Right ventricle myocardium inferior (tissue), 1 donor: ENCODE measurements at regions not wholly inside any gene's neighbourhood (a gene's known extent, or its start where the extent isn't known, plus 50 kb on each side); places are given as distances from the start of the nearest gene placed in this dataset.
"Not testable (repeated sequence)": the region's sequence is repeated elsewhere in the genome, so short reads cannot be mapped to it uniquely, and the experiment has no call there.

Experiments
- ATAC-seq: fragments of 200-7000 bp; cut with Tn5 transposase; one replicate; pipeline ENCODE4 v1.9.1; 2020; ENCODE audit warnings: mild to moderate bottlenecking, moderate library complexity
- DNase-seq: peaks from one replicate; pipeline ENCODE4 v3.0.0; 2021; ENCODE audit errors: missing footprints
- intact Hi-C: fragments of 100-400 bp; cut with DNase I; formaldehyde crosslinking; loops from one replicate; pipeline ENCODE4 v1.11.0; 2022
- donor health status: DM: no; HTN: yes; CAD: no; lungs with severe emphysema.

DNA sequence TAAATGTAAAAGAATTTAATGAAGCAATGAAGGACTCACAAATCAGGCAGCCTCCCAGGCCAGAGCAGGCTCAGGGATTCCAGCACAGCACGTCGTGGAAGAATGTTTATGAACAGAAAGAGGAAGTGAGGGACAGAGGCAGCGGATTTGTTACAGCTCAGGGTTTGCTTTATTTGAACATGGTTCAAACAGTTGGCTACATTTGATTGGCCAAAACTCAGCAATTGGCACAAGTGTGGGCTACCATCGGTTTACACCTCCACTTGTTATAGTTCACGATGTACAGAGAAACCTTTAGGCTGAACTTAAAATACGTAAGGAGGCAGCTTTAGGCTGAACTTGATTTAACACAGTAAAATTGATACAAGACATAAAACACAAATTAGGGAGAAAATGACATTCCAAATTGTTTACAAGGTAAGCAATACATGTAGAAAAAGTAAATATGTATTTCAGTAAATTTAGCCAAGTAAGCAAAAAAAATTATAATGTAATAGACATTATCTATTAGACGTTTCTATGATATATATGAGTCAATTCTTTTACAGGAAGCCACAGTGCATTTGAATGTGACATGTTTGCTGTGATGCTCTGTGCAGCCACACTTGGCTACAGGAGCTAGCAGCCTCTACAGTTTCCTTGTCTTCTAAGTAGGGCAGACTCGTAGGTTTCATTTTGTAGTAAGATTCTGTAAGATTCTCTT is 126.5 kb downstream of the ADSS2 start:
- ATAC-seq = no peak
- intact Hi-C loops = no loop called here
- DNase-seq = no peak

DNA sequence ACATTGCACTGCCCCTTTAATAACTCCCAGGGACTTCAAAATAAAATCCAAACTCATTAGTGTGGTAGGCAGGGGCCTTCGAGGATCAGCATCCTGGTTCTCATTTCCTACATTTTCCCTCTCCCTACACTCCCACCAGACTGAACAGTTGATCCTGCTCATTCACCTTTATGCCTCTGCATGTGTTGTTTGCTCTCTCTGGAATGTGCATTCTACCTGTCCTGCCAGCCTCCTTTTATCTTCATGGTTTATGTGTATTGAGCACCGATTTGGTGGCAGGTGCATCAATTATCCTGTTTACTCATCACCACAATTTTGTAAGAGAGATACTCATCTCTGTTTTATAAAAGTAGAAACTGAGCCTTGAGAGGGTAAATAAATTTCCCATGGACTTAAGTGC is 125.0 kb downstream of the ADSS2 start:
- intact Hi-C loops = no loop called here
- no peak for ATAC-seq
- no peak for DNase-seq

DNA sequence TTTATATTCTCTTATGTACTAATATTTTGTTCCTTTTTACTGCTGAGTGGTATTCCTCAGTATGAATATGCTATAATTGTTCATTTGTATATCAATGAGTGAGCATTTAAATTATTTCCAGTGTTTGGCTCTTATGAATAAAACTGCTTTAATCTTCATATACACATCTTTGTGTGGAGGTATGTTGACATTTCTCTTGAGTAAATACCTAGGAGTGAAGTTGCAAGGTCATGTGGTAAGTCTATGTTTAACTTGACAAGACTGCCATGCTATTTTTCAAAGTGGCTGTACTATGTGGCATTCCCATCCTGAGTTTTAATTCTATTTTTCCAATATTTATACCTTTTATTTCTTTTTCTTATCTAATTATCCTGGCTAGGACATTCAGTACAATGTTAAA is 124.2 kb downstream of the ADSS2 start:
- no peak for DNase-seq
- intact Hi-C loops = no loop called here
- ATAC-seq = no peak

DNA sequence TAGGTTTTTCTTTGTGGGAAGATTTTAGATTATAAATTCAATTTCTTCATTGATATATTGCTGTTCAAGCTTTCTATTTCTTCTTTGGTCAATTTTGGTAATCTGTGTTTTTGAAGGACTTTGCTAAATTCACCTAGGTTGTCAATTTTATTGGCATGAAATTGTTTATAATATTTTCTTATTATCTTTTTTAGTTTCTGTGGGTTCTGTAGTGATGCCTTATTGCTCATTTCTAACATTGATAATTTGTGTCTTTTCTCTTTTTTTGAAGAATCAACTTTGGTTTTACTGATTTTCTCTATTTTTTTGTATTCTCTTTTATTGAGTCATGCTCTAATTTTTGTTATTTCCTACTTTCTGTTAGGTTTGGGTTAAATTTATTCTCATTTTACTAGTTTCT is 123.2 kb downstream of the ADSS2 start:
- intact Hi-C loops = no loop called here
- no peak for ATAC-seq

DNA sequence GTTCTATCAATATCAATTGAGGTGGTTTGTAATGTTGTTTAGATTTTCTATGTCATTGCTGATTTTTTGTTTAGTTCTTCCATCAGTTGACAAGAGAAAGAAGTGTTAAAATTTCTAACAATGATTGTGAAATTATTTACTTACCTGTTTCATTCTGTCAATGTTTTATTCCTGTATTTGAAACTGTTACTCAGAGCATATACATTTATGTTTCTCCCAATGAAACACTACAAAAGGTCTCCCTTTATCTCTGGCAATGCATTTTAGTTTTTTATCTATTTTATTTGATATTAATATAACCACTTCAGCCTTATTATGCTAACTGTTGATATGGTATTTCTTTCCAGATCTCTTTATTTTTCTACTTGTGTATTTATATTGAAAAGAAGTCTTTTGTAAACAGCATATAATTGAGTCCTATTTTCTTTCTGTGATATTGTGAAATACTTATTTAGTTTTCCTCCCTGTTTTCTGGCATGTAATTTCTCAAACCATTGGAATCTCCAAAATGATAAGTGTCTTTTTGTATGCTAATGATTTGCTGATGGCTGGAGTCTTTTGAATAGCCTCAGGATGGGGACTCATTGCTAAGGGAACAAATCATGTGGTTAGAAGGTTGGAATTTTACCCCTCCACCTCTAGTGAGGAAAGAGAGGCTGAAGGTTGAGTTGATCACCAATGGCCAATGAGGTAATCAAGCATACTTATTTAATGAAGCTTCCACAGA is 122.0 kb downstream of the ADSS2 start:
- DNase-seq = no peak
- no peak for ATAC-seq
- intact Hi-C loops = no loop called here

More for the DNA sequence above, 123.2 kb downstream of the ADSS2 start:
- DNase-seq = no peak

DNA sequence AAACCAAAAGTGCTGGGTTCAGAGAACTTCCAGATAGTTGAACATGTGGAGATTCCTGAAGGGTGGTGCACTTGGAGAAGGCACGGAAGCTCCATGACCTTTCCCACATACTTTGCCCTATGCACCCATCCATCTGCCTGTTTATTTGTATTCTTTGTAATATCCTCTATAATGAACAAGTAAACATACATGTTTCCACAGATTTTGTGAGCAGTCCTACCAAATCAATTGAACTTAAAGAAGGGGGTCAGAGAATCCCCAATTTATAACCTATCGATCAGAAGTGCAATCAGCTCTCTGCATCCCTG is 121.4 kb downstream of the ADSS2 start:
- DNase-seq = no peak
- no peak for ATAC-seq
- intact Hi-C loops = no loop called here

DNA sequence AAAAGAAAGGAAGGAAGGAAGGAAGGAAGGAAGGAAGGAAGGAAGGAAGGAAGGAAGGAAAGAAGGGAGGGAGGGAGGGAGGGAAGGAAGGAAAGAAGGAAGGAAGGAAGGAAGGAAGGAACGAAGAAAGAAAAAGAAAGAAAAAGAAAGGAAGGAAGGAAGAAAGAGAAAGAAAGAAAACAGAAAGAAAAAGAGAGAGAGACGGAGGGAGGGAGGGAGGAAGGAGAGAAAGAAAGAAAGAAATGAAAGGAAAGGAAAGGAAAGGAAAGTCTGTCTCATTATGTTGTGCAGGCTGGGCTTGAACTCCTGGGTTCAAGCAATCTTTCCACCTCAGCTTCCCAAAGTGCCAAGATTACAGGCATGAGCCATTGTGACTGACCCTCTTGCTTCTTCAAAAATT is 118.9 kb downstream of the ADSS2 start:
- intact Hi-C loops, ATAC-seq, DNase-seq: not testable (repeated sequence)

DNA sequence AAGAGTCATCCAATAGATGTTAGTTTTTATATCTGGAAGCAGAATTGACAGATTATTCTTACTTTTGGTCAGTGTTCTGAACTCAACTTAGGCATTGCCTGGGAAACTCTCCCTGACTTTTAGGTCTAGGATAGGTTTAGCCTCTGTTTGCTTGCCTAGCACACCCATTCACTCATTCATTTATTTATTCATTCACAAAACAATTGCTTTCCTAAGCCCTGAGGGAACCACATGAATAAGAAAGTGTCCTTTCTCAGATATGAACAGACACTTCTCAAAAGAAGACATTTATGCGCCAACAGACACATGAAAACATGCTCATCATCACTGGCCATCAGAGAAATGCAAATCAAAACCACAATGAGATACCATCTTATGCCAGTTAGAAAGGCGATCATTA is 117.4 kb downstream of the ADSS2 start:
- intact Hi-C loops, DNase-seq, ATAC-seq: not testable (repeated sequence)

DNA sequence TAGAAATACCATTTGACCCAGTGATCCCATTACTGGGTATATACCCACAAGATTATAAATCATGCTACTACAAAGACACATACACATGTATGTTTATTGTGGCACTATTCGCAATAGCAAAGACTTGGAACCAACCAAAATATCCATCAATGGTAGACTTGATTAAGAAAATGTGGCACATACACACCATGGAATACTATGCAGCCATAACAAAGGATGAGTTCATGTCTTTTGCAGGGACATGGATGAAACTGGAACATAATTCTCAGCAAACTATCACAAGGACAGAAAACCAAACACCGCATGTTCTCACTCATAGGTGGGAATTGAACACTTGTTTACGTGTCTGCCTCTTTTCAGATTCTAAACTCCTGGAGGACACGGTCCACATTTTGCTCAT is 116.9 kb downstream of the ADSS2 start:
- intact Hi-C loops, ATAC-seq, DNase-seq: not testable (repeated sequence)

DNA sequence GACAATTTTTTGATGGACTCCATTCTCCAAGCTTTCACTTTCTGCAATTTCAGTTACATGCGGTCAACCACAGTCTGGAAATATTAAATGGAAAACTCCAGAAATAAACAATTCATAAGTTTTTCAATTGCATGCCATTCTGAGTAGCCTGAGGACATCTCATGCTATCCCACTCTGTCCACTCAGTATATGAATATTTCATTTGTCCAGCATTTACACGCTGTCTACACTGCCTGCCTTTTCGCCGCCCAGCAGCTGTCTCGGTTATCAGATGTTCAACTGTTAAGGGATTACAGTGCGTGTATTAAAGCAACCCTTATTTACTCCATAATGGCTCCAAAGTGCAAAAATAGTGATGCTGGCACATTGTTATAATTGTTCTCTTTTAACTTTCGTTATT is 116.3 kb downstream of the ADSS2 start:
- DNase-seq = no peak
- intact Hi-C loops = no loop called here
- ATAC-seq = no peak

DNA sequence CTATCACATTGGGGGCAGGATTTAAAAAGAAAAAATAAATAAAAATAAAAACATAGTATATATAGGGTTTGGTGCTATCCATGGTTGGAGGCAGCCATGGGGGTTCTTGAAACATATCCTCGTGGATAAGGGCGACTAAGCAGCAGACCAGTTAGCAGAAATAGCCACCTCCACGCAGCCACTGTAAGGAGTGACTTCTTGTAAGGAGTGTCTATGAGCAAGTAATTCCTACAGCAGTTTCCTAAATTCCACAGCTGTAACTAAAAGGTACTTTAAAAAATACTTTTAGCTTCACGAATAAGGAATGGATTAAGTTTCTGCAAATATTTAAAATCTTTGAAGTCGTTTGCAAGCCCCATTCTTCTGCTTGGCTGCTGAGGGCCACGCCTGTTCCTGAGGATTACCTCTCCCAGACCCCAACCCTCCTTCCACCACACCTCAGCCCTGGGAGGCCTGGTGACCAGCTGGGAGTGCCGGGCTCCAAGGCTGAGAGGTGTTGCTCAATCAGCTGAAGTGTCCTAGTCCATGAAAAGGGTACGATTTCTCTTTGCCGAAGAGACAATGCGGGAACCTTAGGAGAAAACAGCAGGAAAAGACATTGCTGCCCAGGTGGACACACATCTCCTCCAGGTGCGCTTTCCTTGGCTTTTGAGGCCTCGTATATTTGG is 115.3 kb downstream of the ADSS2 start:
- DNase-seq (no peak), ATAC-seq (no peak)
- intact Hi-C loops = no loop called here

DNA sequence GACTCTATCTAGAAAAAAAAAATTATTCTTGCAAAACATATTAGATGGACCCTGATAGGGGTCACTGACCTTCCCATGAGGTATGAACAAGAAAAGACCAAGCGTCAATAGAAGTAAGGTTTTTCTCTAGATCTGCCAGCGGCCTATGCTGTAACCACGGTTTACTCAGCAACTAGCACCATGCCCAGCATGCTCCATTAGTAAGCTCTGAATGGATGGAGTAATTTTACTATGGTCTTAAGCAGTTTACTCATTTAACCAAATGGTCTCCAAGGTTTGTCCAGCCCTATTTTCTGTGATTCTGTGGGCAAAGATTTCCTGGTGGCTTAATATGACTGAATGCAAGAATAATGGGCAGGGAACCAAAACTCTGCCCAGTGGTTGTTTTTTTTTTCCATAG is 113.9 kb downstream of the ADSS2 start:
- intact Hi-C loops = no loop called here
- ATAC-seq (no peak), DNase-seq (no peak)

DNA sequence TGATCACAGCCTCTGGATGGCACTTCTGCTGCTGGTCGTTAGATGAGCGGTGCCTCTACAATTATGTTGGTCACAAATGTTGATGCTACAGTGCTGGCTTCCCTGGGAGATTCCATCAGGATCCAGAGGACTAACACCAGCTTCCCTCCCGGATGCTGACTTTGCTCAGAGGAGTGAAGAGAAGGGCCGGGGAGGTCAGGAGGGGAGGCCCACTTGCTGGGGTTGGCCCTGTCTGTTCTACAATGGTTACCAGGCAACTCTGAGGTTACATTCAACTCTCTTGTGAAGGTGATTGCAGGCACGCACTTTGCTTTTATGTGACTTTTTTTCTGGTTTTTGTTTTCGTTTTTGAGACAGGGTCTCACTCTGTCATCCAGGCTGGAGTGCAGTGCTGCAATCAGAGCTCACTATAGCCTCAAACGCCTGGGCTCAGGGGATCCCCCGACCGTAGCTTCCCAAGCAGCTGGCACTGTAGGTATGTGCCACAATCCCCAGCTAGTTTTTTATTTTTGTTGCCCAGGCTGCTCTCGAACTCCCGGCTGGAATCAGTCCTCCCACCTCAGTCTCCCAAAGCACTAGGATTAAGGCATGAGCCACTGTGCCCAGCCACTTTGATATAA is 112.5 kb downstream of the ADSS2 start:
- ATAC-seq (no peak), DNase-seq (no peak)
- intact Hi-C loops = no loop called here

DNA sequence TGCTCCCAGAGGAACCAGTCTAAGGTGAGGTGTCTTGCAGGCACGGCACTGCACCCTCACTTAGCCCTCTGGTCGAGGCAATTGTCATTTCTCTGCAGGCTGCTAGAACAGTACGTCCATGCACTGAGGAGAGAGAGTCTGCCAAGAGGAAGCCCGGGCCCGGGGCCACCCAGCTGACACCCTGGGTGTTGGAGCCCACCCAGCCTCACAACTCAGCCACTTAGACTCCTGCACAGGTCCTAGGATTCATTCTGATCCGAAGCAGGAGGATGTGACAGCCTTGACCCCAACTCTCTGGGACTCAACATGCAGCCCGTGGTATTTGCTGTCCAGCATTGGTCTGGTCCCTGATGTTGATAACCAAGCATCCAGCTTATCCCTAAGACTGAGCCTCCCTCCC is 111.9 kb downstream of the ADSS2 start:
- no peak for ATAC-seq
- DNase-seq = no peak
- intact Hi-C loops = no loop called here

DNA sequence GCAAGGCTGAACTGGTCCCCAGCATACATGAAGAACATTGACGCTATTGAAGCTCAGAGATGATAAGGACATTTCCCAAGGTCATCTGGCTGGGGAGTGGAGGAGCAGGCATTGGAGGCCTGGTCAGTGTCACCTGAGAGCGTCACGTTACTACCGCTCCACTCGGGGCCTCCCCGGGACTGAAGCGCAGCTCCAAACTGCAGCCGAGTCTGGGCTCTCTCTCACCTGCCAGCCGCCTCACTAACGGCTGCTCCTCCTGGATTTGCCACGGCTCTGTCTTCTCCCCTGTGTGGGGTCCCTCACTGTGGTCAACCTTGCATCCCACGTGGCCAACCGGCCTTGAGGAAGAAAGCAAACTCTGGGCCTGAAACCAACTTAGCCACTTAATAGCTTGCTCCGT is 111.3 kb downstream of the ADSS2 start:
- ATAC-seq (no peak), DNase-seq (no peak)
- intact Hi-C loops = no loop called here

DNA sequence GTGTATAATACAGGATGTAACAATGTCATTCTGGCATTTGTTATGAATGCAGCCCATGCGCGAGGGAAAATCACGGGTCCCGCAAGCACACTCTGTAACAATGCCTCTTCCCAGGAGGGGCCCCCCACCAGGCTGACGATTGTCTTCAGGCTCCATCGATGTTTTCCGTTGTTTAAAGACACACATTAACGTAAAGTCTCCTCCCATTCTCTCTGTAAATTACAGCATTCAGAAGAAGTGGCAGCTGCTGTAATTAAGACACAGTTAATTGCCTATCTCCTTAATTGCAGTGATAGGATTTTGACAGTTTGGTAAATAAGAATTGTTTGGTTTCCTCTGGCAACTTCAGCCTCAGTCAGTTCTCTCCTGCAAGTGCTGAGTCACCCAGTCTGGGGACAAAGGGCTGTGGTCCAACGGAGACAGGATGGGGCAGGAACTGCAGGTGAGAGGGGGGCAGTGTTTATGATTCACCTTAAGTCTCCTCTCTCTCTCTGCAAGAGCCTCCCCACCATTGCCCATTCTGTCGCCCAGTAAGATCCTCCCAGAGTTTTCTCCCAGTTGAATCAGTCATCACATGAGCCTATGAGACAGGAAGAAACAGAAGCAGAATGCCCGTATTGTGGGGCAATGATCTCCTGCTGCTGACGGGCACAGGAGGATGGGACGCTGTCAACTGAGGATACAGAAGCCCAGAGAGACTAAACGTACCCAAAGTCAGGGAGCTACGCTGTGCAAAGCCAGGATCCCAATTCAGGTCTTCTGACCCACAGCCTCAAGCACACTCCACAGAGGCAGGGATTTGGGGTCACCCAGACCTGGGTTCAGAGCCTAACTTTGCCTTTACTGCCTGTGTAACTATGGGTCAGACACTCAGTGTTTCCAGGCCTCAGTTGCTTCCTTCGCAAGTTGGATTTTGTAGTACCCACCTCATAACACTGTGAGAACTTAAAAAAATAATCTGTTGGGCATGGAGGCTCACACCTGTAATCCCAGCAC is 110.0 kb downstream of the ADSS2 start:
- DNase-seq (no peak), ATAC-seq (no peak)
- intact Hi-C loops = no loop called here

DNA sequence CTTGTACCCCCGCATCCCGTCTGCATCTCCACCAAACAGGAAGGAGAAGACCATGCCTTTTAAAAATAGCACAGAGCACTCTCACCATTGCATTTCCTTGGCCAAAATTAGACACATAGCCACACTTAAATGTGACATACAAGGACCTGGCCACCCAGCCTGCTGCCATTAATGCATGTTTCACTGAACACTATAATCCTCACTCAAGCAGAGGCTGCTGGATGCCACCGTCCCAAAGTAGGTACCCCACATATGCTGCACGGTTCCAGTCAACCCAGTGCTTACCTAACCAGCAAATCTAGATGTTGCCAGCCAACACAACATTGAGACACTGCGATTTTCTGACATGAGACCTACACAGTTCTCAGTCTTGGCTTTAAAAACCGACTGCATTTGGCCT is 107.7 kb downstream of the ADSS2 start:
- intact Hi-C loops = no loop called here
- DNase-seq (no peak), ATAC-seq (no peak)

DNA sequence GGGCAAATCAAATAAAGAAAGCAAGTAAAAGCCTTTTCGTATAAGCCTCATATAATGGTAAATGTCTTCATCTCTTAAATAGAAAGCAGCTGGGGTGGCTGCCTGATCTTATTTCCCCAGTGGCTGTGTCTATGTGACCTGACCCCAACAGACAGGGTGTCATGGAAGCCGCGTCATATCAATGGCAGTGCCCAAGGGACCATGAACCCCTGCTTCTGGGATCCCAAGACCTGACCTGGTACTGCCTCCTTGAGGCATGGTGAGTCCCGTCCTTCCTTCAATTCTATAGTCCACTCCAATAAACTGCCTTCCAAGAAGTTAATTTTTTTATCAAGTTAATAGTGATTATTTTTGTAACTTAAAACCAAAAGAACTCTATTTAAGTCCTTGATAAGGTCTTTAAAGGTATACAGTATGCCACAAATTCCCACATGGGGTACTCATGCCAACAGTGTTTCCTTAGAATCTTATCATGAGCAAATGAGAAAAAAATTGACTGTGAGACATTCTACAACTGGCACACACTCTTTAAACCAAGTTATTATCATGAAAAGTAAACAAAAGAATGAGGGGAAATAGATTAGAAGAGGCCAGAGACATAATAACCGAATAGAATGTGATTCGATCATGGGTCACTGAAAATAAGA is 104.6 kb downstream of the ADSS2 start:
- no peak for ATAC-seq
- intact Hi-C loops = no loop called here
- no peak for DNase-seq
